ENCODE measurements at regions not wholly inside any gene's neighbourhood (a gene's known extent, or its start where the extent isn't known, plus 50 kb on each side); places are given as distances from the start of the nearest gene placed in this dataset.
"Not testable (repeated sequence)": the region's sequence is repeated elsewhere in the genome, so short reads cannot be mapped to it uniquely, and the experiment has no call there.

GRCh38 chr7:65454469-65454868 lies 80.8 kb downstream of the ZNF92 start:
- Histone ChIP-seq H3K23me2 (ENCODE audit: low read depth, low read length) (no peaks in the 10 kb centered on the region), H2BK5ac (ENCODE audit: low read depth, low read length) (no peak overlapping the region), H3K36me3 (ENCODE audit: control insufficient read depth in 2 of 4, insufficient read depth in 4 of 4, low read length in 3 of 4) (no peaks in the 10 kb centered on the region), H3K27ac (ENCODE audit: low read depth, low read length) (no peak overlapping the region), H3K18ac (ENCODE audit: extremely low read depth, low read length) (no peak overlapping the region), H3K27me3 (replicated peaks in 1 of 4; ENCODE audit: control insufficient read depth in 3 of 4, extremely low read depth in 1 of 4, insufficient read depth in 3 of 4, low read length in 3 of 4) (no peaks in the 10 kb centered on the region), H4K91ac (replicated peaks; ENCODE audit: insufficient read length, low read length) (no peak overlapping the region), H2AK5ac (ENCODE audit: low read depth, low read length) (no peak overlapping the region), H3K79me1 (ENCODE audit: low read depth, low read length) (no peaks in the 10 kb centered on the region), H3K14ac (ENCODE audit: insufficient read length) (no peak overlapping the region), H4K8ac (ENCODE audit: extremely low read depth, insufficient read depth, low read length) (no peak overlapping the region), H3K56ac (replicated peaks; ENCODE audit: insufficient read length, low read depth, low read length) (no peak overlapping the region), H3K9ac (replicated peaks in 1 of 4; ENCODE audit: extremely low read depth in 1 of 4, low read depth in 3 of 4, low read length in 3 of 4) (no peak overlapping the region), H3K9me3 (ENCODE audit: insufficient read depth in 2 of 2, low read depth in 1 of 2, low read length in 1 of 2) (no peaks in the 10 kb centered on the region), H2AFZ (ENCODE audit: low read length) (no peak overlapping the region), H3K4me3 (ENCODE audit: extremely low read depth in 1 of 4, insufficient read depth in 2 of 4, low read depth in 3 of 4, low read length in 4 of 4) (no peak overlapping the region), H2BK15ac (ENCODE audit: low read length) (no peak overlapping the region), H4K5ac (ENCODE audit: insufficient read length, low read depth, low read length) (no peak overlapping the region), H2BK12ac (ENCODE audit: low read depth, low read length) (no peak overlapping the region), H2BK120ac (replicated peaks; ENCODE audit: low read depth, low read length) (no peak overlapping the region), H3K23ac (ENCODE audit: insufficient read length) (no peak overlapping the region), H3K4me1 (replicated peaks in 1 of 4; ENCODE audit: control insufficient read depth in 3 of 4, insufficient read depth in 4 of 4, low read length in 3 of 4) (no peaks in the 10 kb centered on the region), H3K4ac (replicated peaks; ENCODE audit: insufficient read length, low read depth, low read length) (no peak overlapping the region), H3K4me2 (ENCODE audit: insufficient read depth in 1 of 2, low read depth in 2 of 2, low read length in 2 of 2) (no peak overlapping the region), H2BK20ac (ENCODE audit: low read length) (no peak overlapping the region), H3K79me2 (ENCODE audit: control insufficient read depth in 1 of 2, insufficient read depth in 2 of 2, low read length in 2 of 2) (no peaks in the 10 kb centered on the region), H4K20me1 (replicated peaks in 1 of 2; ENCODE audit: control insufficient read depth in 1 of 2, insufficient read depth in 2 of 2, low read length in 2 of 2) (no peaks in the 10 kb centered on the region)
- POLR2A ChIA-PET (ENCODE audit: partially characterized antibody), result interaction anchor here (1.5 kb wide), 1 partner anchor 23 kb away, joined by 3 read pairs; no protein-coding TSS in a partner anchor
- no peak for FAIRE-seq
- TF ChIP-seq CHD2 (IDR thresholded peaks at IDR 0.05; ENCODE audit: low read length), result no peak
- CTCF ChIA-PET (ENCODE audit: partially characterized antibody), result interaction anchor here (1.3 kb wide), 1 partner anchor 23 kb away, joined by 4 read pairs; no protein-coding TSS in a partner anchor
- DNase-seq (ENCODE audit: low read depth in 1 of 2, low spot score in 2 of 2), result no peak

- not testable (repeated sequence) for H2BK12ac ChIP-seq (ENCODE audit: low read depth, low read length); H4K8ac ChIP-seq (ENCODE audit: extremely low read depth, insufficient read depth, low read length); H3K79me2 ChIP-seq (ENCODE audit: control insufficient read depth in 1 of 2, insufficient read depth in 2 of 2, low read length in 2 of 2); H3K56ac ChIP-seq (replicated peaks; ENCODE audit: insufficient read length, low read depth, low read length); H4K91ac ChIP-seq (replicated peaks; ENCODE audit: insufficient read length, low read length); H3K27me3 ChIP-seq (replicated peaks in 1 of 4; ENCODE audit: control insufficient read depth in 3 of 4, extremely low read depth in 1 of 4, insufficient read depth in 3 of 4, low read length in 3 of 4); FAIRE-seq; H3K4ac ChIP-seq (replicated peaks; ENCODE audit: insufficient read length, low read depth, low read length); H2BK20ac ChIP-seq (ENCODE audit: low read length); H3K14ac ChIP-seq (ENCODE audit: insufficient read length); H3K4me1 ChIP-seq (replicated peaks in 1 of 4; ENCODE audit: control insufficient read depth in 3 of 4, insufficient read depth in 4 of 4, low read length in 3 of 4); H3K9ac ChIP-seq (replicated peaks in 1 of 4; ENCODE audit: extremely low read depth in 1 of 4, low read depth in 3 of 4, low read length in 3 of 4); H2BK5ac ChIP-seq (ENCODE audit: low read depth, low read length); H2AFZ ChIP-seq (ENCODE audit: low read length); H2BK120ac ChIP-seq (replicated peaks; ENCODE audit: low read depth, low read length); H3K18ac ChIP-seq (ENCODE audit: extremely low read depth, low read length); H2BK15ac ChIP-seq (ENCODE audit: low read length); H3K79me1 ChIP-seq (ENCODE audit: low read depth, low read length); H2AK5ac ChIP-seq (ENCODE audit: low read depth, low read length); H3K23ac ChIP-seq (ENCODE audit: insufficient read length); H4K20me1 ChIP-seq (replicated peaks in 1 of 2; ENCODE audit: control insufficient read depth in 1 of 2, insufficient read depth in 2 of 2, low read length in 2 of 2); H3K4me3 ChIP-seq (ENCODE audit: extremely low read depth in 1 of 4, insufficient read depth in 2 of 4, low read depth in 3 of 4, low read length in 4 of 4); DNase-seq (ENCODE audit: low read depth in 1 of 2, low spot score in 2 of 2); H3K4me2 ChIP-seq (ENCODE audit: insufficient read depth in 1 of 2, low read depth in 2 of 2, low read length in 2 of 2); H4K5ac ChIP-seq (ENCODE audit: insufficient read length, low read depth, low read length); H3K36me3 ChIP-seq (ENCODE audit: control insufficient read depth in 2 of 4, insufficient read depth in 4 of 4, low read length in 3 of 4); H3K23me2 ChIP-seq (ENCODE audit: low read depth, low read length); H3K9me3 ChIP-seq (ENCODE audit: insufficient read depth in 2 of 2, low read depth in 1 of 2, low read length in 1 of 2); H3K27ac ChIP-seq (ENCODE audit: low read depth, low read length)
- ChIA-PET CTCF (ENCODE audit: partially characterized antibody) (interaction anchor here (1.1 kb wide), 1 partner anchor 22 kb away, joined by 4 read pairs; no protein-coding TSS in a partner anchor), POLR2A (ENCODE audit: partially characterized antibody) (interaction anchor here (1.5 kb wide), 1 partner anchor 22 kb away, joined by 3 read pairs; no protein-coding TSS in a partner anchor)
- WGBS, 2 experiments (ENCODE audit: extremely low coverage in 1 of 2, insufficient coverage in 1 of 2, insufficient read length in 1 of 2, insufficient replicate concordance in 2 of 2, low coverage in 1 of 2, low lambda C conversion rate in 2 of 2, missing lambda C conversion rate in 1 of 2), result 82% methylated on average over 4 of the region's 4 CpGs; no CpG with 5 or more reads in 1 of the 2 experiments
These were observed 81.4 kb downstream of the ZNF92 start for GRCh38 chr7:65455050-65455449.

Data from H1 (cell line).